ENCODE measurements at regions not wholly inside any gene's neighbourhood (a gene's known extent, or its start where the extent isn't known, plus 50 kb on each side); places are given as distances from the start of the nearest gene placed in this dataset.

- intact Hi-C loops (cut with micrococcal nuclease; ENCODE audit: unreplicated experiment), result no loop called here
- BruUV-seq (replicated peaks), result no TSS peak
- Histone ChIP-seq H3K9me3 (ENCODE audit: control insufficient read depth, insufficient read depth, low read depth, low read length) (no peaks in the 10 kb centered on the region), H3K27me3 (ENCODE audit: control insufficient read depth, insufficient read depth, low read length) (peaks cover 21% of the 10 kb centered on the region), H3K4me3 (ENCODE audit: low read depth in 2 of 2, low read length in 2 of 2) (no peak overlapping the region), H3K27ac (ENCODE audit: low read length) (no peak overlapping the region), H3K36me3 (ENCODE audit: control insufficient read depth, insufficient read depth, low read length) (no peaks in the 10 kb centered on the region), H3K4me1 (ENCODE audit: control insufficient read depth, insufficient read depth, low read length) (no peaks in the 10 kb centered on the region)
- ChIA-PET POLR2A (no interaction called here), CTCF (no interaction called here)
- no peak for DNase-seq (ENCODE audit: low read depth, low spot score)
- no peak for TF ChIP-seq TCF7L2 (IDR thresholded peaks at IDR 0.05; ENCODE audit: low read depth, low read length)
- no peak for TF ChIP-seq CTCF (IDR thresholded peaks at IDR 0.05)
- no peak for TF ChIP-seq REST (IDR thresholded peaks at IDR 0.05; ENCODE audit: insufficient read depth in 1 of 2, low read depth in 2 of 2, low read length in 1 of 2)
- TF ChIP-seq POLR2AphosphoS5 (IDR thresholded peaks at IDR 0.05; ENCODE audit: low read depth, low read length), result no peak
- TF ChIP-seq SIN3A (IDR thresholded peaks at IDR 0.05; ENCODE audit: borderline replicate concordance, insufficient read depth, low read depth, low read length), result no peak
- ATAC-seq, result no peak
- in situ Hi-C loops (cut with HindIII; ENCODE audit: low pct_unique_long_range_greater_than_20kb, low sequenced_read_pairs), result no loop called here
Observed at GRCh38 chr1:37305841-37306240, 168.5 kb upstream of the ZC3H12A start.

GRCh38 chr1:37306461-37306860 lies 167.9 kb upstream of the ZC3H12A start:
- CTCF ChIA-PET, result no interaction called here
- no peaks in the 10 kb centered on the region for H3K9me3 ChIP-seq (ENCODE audit: control insufficient read depth, insufficient read depth, low read depth, low read length)
- POLR2A ChIA-PET, result no interaction called here
- H3K36me3 ChIP-seq (ENCODE audit: control insufficient read depth, insufficient read depth, low read length), result no peaks in the 10 kb centered on the region
- ATAC-seq (no peak), DNase-seq (ENCODE audit: low read depth, low spot score) (no peak)
- H3K4me1 ChIP-seq (ENCODE audit: control insufficient read depth, insufficient read depth, low read length), result no peaks in the 10 kb centered on the region
- peaks cover 21% of the 10 kb centered on the region for H3K27me3 ChIP-seq (ENCODE audit: control insufficient read depth, insufficient read depth, low read length)
- no TSS peak for BruUV-seq (replicated peaks)
- no peak overlapping the region for H3K27ac ChIP-seq (ENCODE audit: low read length)
- H3K4me3 ChIP-seq (ENCODE audit: low read depth in 2 of 2, low read length in 2 of 2), result no peak overlapping the region
- intact Hi-C loops (cut with micrococcal nuclease; ENCODE audit: unreplicated experiment) (no loop called here), in situ Hi-C loops (cut with HindIII; ENCODE audit: low pct_unique_long_range_greater_than_20kb, low sequenced_read_pairs) (no loop called here)
- TF ChIP-seq SIN3A (IDR thresholded peaks at IDR 0.05; ENCODE audit: borderline replicate concordance, insufficient read depth, low read depth, low read length) (no peak), POLR2AphosphoS5 (IDR thresholded peaks at IDR 0.05; ENCODE audit: low read depth, low read length) (no peak), REST (IDR thresholded peaks at IDR 0.05; ENCODE audit: insufficient read depth in 1 of 2, low read depth in 2 of 2, low read length in 1 of 2) (no peak), CTCF (IDR thresholded peaks at IDR 0.05) (no peak)
